HCT116 (cell line): ENCODE measurements at regions not wholly inside any gene's neighbourhood (a gene's known extent, or its start where the extent isn't known, plus 50 kb on each side); places are given as distances from the start of the nearest gene placed in this dataset.

Source experiments
- ATAC-seq: fragments of 200-7000 bp; cut with Tn5 transposase; 2 replicates; pipeline ENCODE4 v1.9.1; 2020; ENCODE audit warnings: mild to moderate bottlenecking, moderate library complexity
- BruUV-seq: library from RNA; stranded (reverse); fragments of 400-500 nt; replicated peaks from 2 replicates; lab custom pipeline; 2021; lab: Mats Ljungman, UMichigan
- CTCF ChIA-PET: fragments of 300-600 bp; sonication (Branson Sonifier 250); formaldehyde crosslinking; loops from one replicate; lab custom pipeline; 2021; ENCODE audit warnings: antibody characterized with exemption; lab: Charles Lee
- POLR2A ChIA-PET: fragments of 300-600, 350-600 bp; sonication (Branson Sonifier 250); formaldehyde crosslinking; loops from one replicate; lab custom pipeline; 2021; ENCODE audit warnings: antibody characterized with exemption; lab: Charles Lee
- RAD21 ChIA-PET, 2 experiments: fragments of 300-600 bp; sonication (Branson Sonifier 250); formaldehyde crosslinking; loops; one replicate each; lab custom pipeline; 2023; ENCODE audit warnings: low total read pairs in 2 of 2; ENCODE audit not compliant: uncharacterized antibody in 2 of 2, unreplicated experiment in 2 of 2, low non-redundant PET in 1 of 2; lab: Charles Lee
- DNase-seq: peaks from one replicate; pipeline ENCODE4 v3.0.0-alpha.2; 2010; ENCODE audit warnings: low read depth, low spot score
- H2AFZ ChIP-seq: fragments of 200-600 bp; shearing (Covaris generic), sonication (generic); 2 replicates; pipeline ENCODE4 v1.6.1; 2017; ENCODE audit warnings: low read depth, mixed run types, mixed read lengths, antibody characterized with exemption, low read length; ENCODE audit not compliant: poor library complexity, severe bottlenecking
- H3K27ac ChIP-seq: 2 replicates; pipeline ENCODE4 v1.5.1; 2012; ENCODE audit warnings: low read depth, low read length
- H3K27me3 ChIP-seq: fragments of 200-600 bp; sonication (generic); 2 replicates; pipeline ENCODE4 v1.6.1; 2016; ENCODE audit warnings: mixed run types, low read length, mixed read lengths; ENCODE audit not compliant: insufficient read depth
- H3K36me3 ChIP-seq, 2 experiments: fragments of 200-500 bp in 1 of 2; fragments of 200-600 bp in 1 of 2; sonication (Bioruptor generic) in 1 of 2; sonication (generic) in 1 of 2; 2 replicates each; pipeline versions ENCODE4 v1.5.1 to v1.6.1; 2014 to 2016; ENCODE audit warnings: low read length in 2 of 2, inconsistent platforms in 1 of 2, mixed read lengths in 1 of 2, mixed run types in 1 of 2; ENCODE audit not compliant: insufficient read depth in 2 of 2, control insufficient read depth in 1 of 2
- H3K4me1 ChIP-seq, 2 experiments: fragments of 200-600 bp in 1 of 2; sonication (generic) in 1 of 2; 2 replicates each; pipeline versions ENCODE4 v1.5.1 to v1.6.1; 2012 to 2017; ENCODE audit warnings: low read length in 2 of 2, inconsistent platforms in 1 of 2, mild to moderate bottlenecking in 1 of 2, mixed read lengths in 1 of 2, mixed run types in 1 of 2, moderate library complexity in 1 of 2; ENCODE audit not compliant: insufficient read depth in 2 of 2, control insufficient read depth in 1 of 2
- H3K4me2 ChIP-seq: fragments of 200-600 bp; sonication (generic); 2 replicates; pipeline ENCODE4 v1.6.1; 2017; ENCODE audit warnings: mixed run types, low read length, mixed read lengths
- H3K4me3 ChIP-seq, 2 experiments: fragments of 200-600 bp in 1 of 2; sonication (generic) in 1 of 2; replicated peaks in 1 of 2; 2 replicates each; pipeline ENCODE4 v1.5.1; 2011 to 2016; ENCODE audit warnings: low read length in 2 of 2, control low read depth in 1 of 2, low read depth in 1 of 2, mild to moderate bottlenecking in 1 of 2, mixed read lengths in 1 of 2, mixed run types in 1 of 2
- H3K79me2 ChIP-seq: fragments of 200-600 bp; sonication (generic); 2 replicates; pipeline ENCODE4 v1.6.1; 2017; ENCODE audit warnings: mild to moderate bottlenecking, mixed run types, low read length, moderate library complexity, mixed read lengths; ENCODE audit not compliant: insufficient read depth
- H3K9ac ChIP-seq: fragments of 200-600 bp; sonication (generic); 2 replicates; pipeline ENCODE4 v1.6.1; 2016; ENCODE audit warnings: low read length, mixed read lengths
- H3K9me2 ChIP-seq: fragments of 200-600 bp; sonication (generic), shearing (Covaris generic); 2 replicates; pipeline ENCODE4 v1.6.1; 2017; ENCODE audit warnings: mixed run types, mild to moderate bottlenecking, moderate library complexity; ENCODE audit not compliant: insufficient read depth
- H3K9me3 ChIP-seq, 2 experiments: fragments of 200-500 bp in 1 of 2; fragments of 200-600 bp in 1 of 2; sonication (Bioruptor generic) in 1 of 2; sonication (generic) in 1 of 2; 2 replicates each; pipeline ENCODE4 v1.6.1; 2014 to 2017; ENCODE audit warnings: low read length in 2 of 2, mixed read lengths in 2 of 2, inconsistent platforms in 1 of 2, low read depth in 1 of 2, mild to moderate bottlenecking in 1 of 2, mixed run types in 1 of 2, moderate library complexity in 1 of 2; ENCODE audit not compliant: control insufficient read depth in 1 of 2, insufficient read depth in 1 of 2
- H4K20me1 ChIP-seq: fragments of 200-600 bp; sonication (generic), shearing (Covaris generic); 2 replicates; pipeline ENCODE4 v1.6.1; 2017; ENCODE audit warnings: mixed run types, mild to moderate bottlenecking, moderate library complexity; ENCODE audit not compliant: insufficient read depth
- CBX3 ChIP-seq: IDR thresholded peaks from 2 replicates; pipeline ENCODE4 v1.6.1; 2012; ENCODE audit warnings: low read depth
- CTCF ChIP-seq, 3 experiments: fragments of 200-600 bp in 1 of 3; sonication (generic) in 1 of 3; IDR thresholded peaks in 2 of 3; conservative IDR thresholded peaks in 1 of 3; 2 replicates each; pipeline ENCODE4 v1.5.1; 2012 to 2017; ENCODE audit warnings: low read depth in 2 of 3, low read length in 2 of 3, antibody characterized with exemption in 1 of 3, borderline replicate concordance in 1 of 3, control low read depth in 1 of 3, mild to moderate bottlenecking in 1 of 3, mixed read lengths in 1 of 3, mixed run types in 1 of 3, moderate library complexity in 1 of 3; ENCODE audit not compliant: insufficient read depth in 1 of 3
- EGR1 ChIP-seq: IDR thresholded peaks from 2 replicates; pipeline ENCODE4 v1.6.1; 2012; ENCODE audit warnings: low read depth
- EZH2 ChIP-seq: fragments of 200-600 bp; sonication (generic); IDR thresholded peaks from 2 replicates; pipeline ENCODE4 v1.6.1; 2017; ENCODE audit warnings: antibody characterized with exemption, mixed run types
- EZH2phosphoT487 ChIP-seq: fragments of 200-600 bp; IDR thresholded peaks from 2 replicates; pipeline ENCODE4 v1.6.1; 2018; ENCODE audit warnings: antibody characterized with exemption, borderline replicate concordance
- FOSL1 ChIP-seq: IDR thresholded peaks from 2 replicates; pipeline ENCODE4 v1.6.1; 2012; ENCODE audit warnings: low read depth
- JUND ChIP-seq: IDR thresholded peaks from 2 replicates; pipeline ENCODE4 v1.6.1; 2012
- POLR2A ChIP-seq: IDR thresholded peaks from 2 replicates; pipeline ENCODE4 v1.7.0; 2011; ENCODE audit warnings: borderline replicate concordance; ENCODE audit not compliant: insufficient read depth, insufficient read length; ENCODE audit errors: extremely low read depth
- POLR2AphosphoS5 ChIP-seq: IDR thresholded peaks from 2 replicates; pipeline ENCODE4 v1.6.1; 2011; ENCODE audit warnings: mild to moderate bottlenecking, low read depth, low read length, moderate library complexity
- SIN3A ChIP-seq: IDR thresholded peaks from 2 replicates; pipeline ENCODE4 v1.6.1; 2012; ENCODE audit warnings: low read depth
- SP1 ChIP-seq: IDR thresholded peaks from 2 replicates; pipeline ENCODE4 v1.6.1; 2012; ENCODE audit warnings: low read depth
- SRF ChIP-seq: IDR thresholded peaks from 2 replicates; pipeline ENCODE4 v1.6.1; 2012; ENCODE audit warnings: low read depth
- TCF7L2 ChIP-seq: IDR thresholded peaks from 2 replicates; pipeline ENCODE4 v1.7.0; 2011; ENCODE audit warnings: borderline replicate concordance, inconsistent platforms; ENCODE audit not compliant: insufficient read depth, insufficient read length; ENCODE audit errors: extremely low read depth
- YY1 ChIP-seq: IDR thresholded peaks from 2 replicates; pipeline ENCODE4 v1.6.1; 2011; ENCODE audit warnings: low read length, low read depth, moderate library complexity, mild to moderate bottlenecking; ENCODE audit not compliant: insufficient replicate concordance; ENCODE audit errors: extremely low read depth
- ZFX ChIP-seq: fragments of 450-650 bp; IDR thresholded peaks from 2 replicates; pipeline ENCODE4 v1.6.1; 2017
- intact Hi-C: fragments of 100-400 bp; cut with micrococcal nuclease; formaldehyde crosslinking; loops from 2 replicates; pipeline ENCODE4 v1.10.0; 2022
- TF ChIP-seq, protein P1 (sequence below): IDR thresholded peaks from 2 replicates; pipeline ENCODE4 v1.6.1; 2011; ENCODE audit warnings: mild to moderate bottlenecking, low read length, moderate library complexity; ENCODE audit not compliant: insufficient replicate concordance; ENCODE audit errors: extremely low read depth

DNA sequence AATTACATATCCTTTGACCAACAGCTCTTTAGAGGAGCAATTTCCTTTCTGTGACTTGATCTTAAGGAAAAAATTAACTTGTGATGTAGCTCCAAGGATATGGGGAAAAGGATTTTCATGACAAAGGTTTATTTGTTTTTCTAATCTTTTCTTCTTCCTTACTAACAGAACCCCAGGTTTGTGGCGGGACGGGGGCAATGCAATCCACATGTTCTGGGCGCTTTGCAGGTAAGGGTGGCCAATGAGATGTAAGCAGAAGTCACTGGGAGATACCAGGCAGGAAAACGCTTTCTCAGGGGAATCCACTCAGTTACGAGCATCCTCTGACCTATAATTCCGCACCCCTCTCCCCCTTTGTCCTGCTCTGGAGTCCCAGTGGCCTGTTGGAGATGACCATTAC lies 122.0 kb downstream of the MRPS6 start:
- ATAC-seq: no peak
- H3K4me2 ChIP-seq: no peak overlapping the region

More for the DNA sequence above, 122.0 kb downstream of the MRPS6 start:
- Histone ChIP-seq H4K20me1 (no peaks in the 10 kb centered on the region), H3K27me3 (no peaks in the 10 kb centered on the region), H3K79me2 (no peaks in the 10 kb centered on the region), H3K4me3 (no peak overlapping the region), H3K9me3 (no peaks in the 10 kb centered on the region), H2AFZ (no peak overlapping the region), H3K9ac (no peak overlapping the region), H3K9me2 (no peaks in the 10 kb centered on the region), H3K4me1 (no peaks in the 10 kb centered on the region), H3K27ac (no peak overlapping the region), H3K36me3 (no peaks in the 10 kb centered on the region)
- DNase-seq: no peak
- CTCF ChIA-PET: no interaction called here
- RAD21 ChIA-PET: no interaction called here
- intact Hi-C loops: no loop called here
- no TSS peak for BruUV-seq
- TF ChIP-seq JUND (no peak), POLR2AphosphoS5 (no peak), EZH2phosphoT487 (no peak), SP1 (no peak), SRF (no peak), CTCF (IDR thresholded peaks at IDR 0.05 in 2 of 3, conservative IDR thresholded peaks at IDR 0.05 in 1 of 3; ENCODE audit: borderline replicate concordance in 1 of 3, insufficient read depth in 1 of 3, low read depth in 2 of 3, low read length in 2 of 3) (no peak), EGR1 (no peak), CBX3 (no peak), POLR2A (no peak), YY1 (no peak), ZFX (no peak), SIN3A (no peak), EZH2 (no peak), FOSL1 (no peak), TCF7L2 (no peak)
- TF ChIP-seq, protein P1, sequence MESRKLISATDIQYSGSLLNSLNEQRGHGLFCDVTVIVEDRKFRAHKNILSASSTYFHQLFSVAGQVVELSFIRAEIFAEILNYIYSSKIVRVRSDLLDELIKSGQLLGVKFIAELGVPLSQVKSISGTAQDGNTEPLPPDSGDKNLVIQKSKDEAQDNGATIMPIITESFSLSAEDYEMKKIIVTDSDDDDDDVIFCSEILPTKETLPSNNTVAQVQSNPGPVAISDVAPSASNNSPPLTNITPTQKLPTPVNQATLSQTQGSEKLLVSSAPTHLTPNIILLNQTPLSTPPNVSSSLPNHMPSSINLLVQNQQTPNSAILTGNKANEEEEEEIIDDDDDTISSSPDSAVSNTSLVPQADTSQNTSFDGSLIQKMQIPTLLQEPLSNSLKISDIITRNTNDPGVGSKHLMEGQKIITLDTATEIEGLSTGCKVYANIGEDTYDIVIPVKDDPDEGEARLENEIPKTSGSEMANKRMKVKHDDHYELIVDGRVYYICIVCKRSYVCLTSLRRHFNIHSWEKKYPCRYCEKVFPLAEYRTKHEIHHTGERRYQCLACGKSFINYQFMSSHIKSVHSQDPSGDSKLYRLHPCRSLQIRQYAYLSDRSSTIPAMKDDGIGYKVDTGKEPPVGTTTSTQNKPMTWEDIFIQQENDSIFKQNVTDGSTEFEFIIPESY: no peak
- POLR2A ChIA-PET: no interaction called here
